Chondrocyte (in vitro differentiated cells): ENCODE measurements at regions not wholly inside any gene's neighbourhood (a gene's known extent, or its start where the extent isn't known, plus 50 kb on each side); places are given as distances from the start of the nearest gene placed in this dataset.

Source experiments
- DNase-seq: peaks from one replicate; pipeline ENCODE4 v3.0.0; 2021; ENCODE audit warnings: mixed read lengths, low spot score
- H3K27ac Mint-ChIP-seq: one replicate; pipeline ENCODE4 v1.8.0; 2021; ENCODE audit warnings: mild to moderate bottlenecking, moderate library complexity, mixed read lengths; ENCODE audit not compliant: unreplicated experiment
- H3K27me3 Mint-ChIP-seq: 2 replicates; pipeline ENCODE4 v1.8.0; 2021; ENCODE audit warnings: low read depth, mixed read lengths
- H3K36me3 Mint-ChIP-seq: 2 replicates; pipeline ENCODE4 v1.8.0; 2021; ENCODE audit warnings: low read depth, mixed read lengths
- H3K4me1 Mint-ChIP-seq: 2 replicates; pipeline ENCODE4 v1.8.0; 2021; ENCODE audit warnings: low read depth, mild to moderate bottlenecking, mixed read lengths
- H3K4me3 Mint-ChIP-seq: one replicate; pipeline ENCODE4 v1.8.0; 2021; ENCODE audit warnings: mild to moderate bottlenecking, moderate library complexity, mixed read lengths; ENCODE audit not compliant: unreplicated experiment
- H3K9me3 Mint-ChIP-seq: 2 replicates; pipeline ENCODE4 v1.8.0; 2021; ENCODE audit warnings: low read depth, mixed read lengths
- TF ChIP-seq, protein P1 (sequence below): fragments of 200-600 bp; sonication (generic); IDR thresholded peaks from 2 replicates; pipeline ENCODE4 v1.5.0; 2021; ENCODE audit warnings: antibody characterized with exemption, mild to moderate bottlenecking, moderate library complexity

DNA sequence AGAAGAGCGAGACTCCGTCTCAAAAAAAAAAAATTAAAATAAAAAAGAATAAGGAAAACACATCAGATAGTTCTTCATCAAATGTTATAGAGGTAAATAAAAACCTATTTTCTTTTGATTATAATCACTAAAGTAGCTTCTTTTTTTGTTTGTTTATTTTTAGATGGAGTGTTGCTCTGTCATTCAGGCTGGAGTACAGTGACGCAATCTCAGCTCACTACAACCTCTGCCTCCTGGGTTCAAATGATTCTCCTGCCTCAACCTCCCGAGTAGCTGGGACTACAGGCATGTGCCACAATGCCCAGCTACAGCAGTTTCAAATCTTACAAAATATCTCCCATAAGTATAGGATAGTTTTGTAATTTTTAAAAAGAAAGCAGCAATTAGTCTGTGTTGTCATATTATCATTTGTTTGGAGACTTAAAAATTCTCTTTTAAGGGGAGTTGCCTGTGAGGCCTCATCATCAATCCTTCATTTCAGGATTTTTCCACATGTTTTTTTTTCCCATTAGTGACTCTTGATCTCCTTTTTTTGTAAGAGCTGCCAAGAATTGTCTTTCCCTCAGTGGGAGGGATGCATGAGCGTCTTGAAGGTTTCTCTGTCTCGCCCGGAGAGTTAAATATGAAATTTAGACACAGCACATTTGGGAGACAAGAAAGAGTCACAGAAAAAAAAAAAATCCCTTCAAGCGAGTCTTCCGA lies 275.9 kb downstream of the CDCA7 start:
- no peaks in the 10 kb centered on the region for H3K36me3 Mint-ChIP-seq
- H3K4me1 Mint-ChIP-seq = peaks cover 15% of the 10 kb centered on the region
- H3K4me3 Mint-ChIP-seq = peak overlapping the region; percentile 63
- H3K9me3 Mint-ChIP-seq = peaks cover 3% of the 10 kb centered on the region
- TF ChIP-seq, protein P1, sequence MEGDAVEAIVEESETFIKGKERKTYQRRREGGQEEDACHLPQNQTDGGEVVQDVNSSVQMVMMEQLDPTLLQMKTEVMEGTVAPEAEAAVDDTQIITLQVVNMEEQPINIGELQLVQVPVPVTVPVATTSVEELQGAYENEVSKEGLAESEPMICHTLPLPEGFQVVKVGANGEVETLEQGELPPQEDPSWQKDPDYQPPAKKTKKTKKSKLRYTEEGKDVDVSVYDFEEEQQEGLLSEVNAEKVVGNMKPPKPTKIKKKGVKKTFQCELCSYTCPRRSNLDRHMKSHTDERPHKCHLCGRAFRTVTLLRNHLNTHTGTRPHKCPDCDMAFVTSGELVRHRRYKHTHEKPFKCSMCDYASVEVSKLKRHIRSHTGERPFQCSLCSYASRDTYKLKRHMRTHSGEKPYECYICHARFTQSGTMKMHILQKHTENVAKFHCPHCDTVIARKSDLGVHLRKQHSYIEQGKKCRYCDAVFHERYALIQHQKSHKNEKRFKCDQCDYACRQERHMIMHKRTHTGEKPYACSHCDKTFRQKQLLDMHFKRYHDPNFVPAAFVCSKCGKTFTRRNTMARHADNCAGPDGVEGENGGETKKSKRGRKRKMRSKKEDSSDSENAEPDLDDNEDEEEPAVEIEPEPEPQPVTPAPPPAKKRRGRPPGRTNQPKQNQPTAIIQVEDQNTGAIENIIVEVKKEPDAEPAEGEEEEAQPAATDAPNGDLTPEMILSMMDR = no peak
- H3K27ac Mint-ChIP-seq = peak overlapping the region; percentile 83
- DNase-seq = no peak
- no peaks in the 10 kb centered on the region for H3K27me3 Mint-ChIP-seq

DNA sequence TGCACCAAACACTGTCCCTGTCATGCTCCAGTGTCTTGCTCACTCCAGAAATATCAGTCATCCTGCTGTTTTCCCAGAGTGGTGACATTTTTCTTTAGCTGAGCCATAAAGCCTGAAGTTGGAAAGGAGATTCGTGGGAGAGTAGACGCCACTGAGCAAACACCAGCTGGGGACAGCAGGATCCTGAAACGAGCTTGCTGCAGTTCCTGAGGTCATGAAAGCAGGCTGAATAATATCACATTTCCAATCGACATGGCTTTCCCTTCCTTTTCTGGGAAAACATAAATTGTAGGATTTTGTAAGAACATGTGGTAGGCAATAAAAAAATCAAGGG lies 276.4 kb downstream of the CDCA7 start:
- H3K4me3 Mint-ChIP-seq = peak overlapping the region; percentile 63
- peak overlapping the region; percentile 83 for H3K27ac Mint-ChIP-seq
- no peak for DNase-seq

DNA sequence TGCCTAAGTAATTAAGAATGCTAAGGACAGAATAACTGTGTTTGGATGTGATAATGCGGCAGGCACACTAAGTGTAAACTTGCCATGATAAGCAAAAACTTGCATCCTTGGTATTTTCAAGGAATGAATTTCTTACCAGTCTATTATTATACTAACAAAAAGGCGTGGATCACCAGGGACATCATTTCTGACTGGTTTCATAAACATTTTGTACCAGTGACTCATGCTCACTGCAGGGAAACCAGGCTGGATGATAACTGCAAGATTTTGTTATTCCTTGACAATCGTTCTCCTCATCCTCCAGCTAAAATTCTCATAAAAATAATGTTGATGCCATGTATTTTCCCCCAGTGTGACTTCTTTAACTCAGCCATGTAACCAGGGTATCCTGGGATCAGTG lies 289.5 kb downstream of the CDCA7 start:
- TF ChIP-seq, protein P1 = no peak
- peaks cover 17% of the 10 kb centered on the region for H3K4me1 Mint-ChIP-seq
- H3K27ac Mint-ChIP-seq = peak overlapping the region; percentile 88
- H3K27me3 Mint-ChIP-seq = no peaks in the 10 kb centered on the region
- no peak for DNase-seq
- peaks cover 2% of the 10 kb centered on the region for H3K9me3 Mint-ChIP-seq
- no peaks in the 10 kb centered on the region for H3K36me3 Mint-ChIP-seq
- no peak overlapping the region for H3K4me3 Mint-ChIP-seq

More for the DNA sequence above, 276.4 kb downstream of the CDCA7 start:
- peaks cover 15% of the 10 kb centered on the region for H3K4me1 Mint-ChIP-seq
- H3K9me3 Mint-ChIP-seq = peaks cover 3% of the 10 kb centered on the region
- TF ChIP-seq, protein P1 = no peak
- H3K36me3 Mint-ChIP-seq = no peaks in the 10 kb centered on the region
- H3K27me3 Mint-ChIP-seq = no peaks in the 10 kb centered on the region

DNA sequence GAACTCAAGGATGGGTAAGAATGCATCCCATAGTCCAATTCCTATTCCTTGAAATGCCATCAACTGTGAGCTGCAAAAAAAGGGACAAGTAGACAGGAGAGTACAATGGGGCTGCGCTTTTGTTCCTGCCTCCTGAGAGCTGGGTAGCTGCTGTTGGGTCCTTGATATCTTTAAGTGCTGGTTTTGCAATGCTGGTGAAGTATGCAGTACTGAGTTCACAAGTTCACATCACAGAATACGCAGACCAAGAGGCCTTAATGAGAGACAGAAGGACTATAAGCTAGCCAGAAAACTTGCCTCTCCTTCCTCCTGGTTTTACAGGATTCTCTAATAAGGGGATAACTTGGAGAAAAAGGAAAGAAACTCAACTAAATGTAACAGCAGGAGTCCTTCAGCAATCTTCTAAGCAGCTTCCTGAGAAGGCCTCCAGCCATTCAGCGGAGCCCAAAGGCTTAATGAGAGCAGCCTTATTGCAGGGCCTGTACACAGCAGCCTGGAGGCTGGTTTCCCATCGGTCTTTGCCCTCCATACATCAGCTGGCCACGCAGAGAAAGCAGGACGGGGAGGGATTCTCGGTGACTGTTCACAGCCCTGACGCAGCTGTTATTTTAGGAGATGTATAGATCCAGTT lies 293.1 kb downstream of the CDCA7 start:
- no peak overlapping the region for H3K4me3 Mint-ChIP-seq
- H3K36me3 Mint-ChIP-seq = no peaks in the 10 kb centered on the region
- H3K27me3 Mint-ChIP-seq = no peaks in the 10 kb centered on the region
- TF ChIP-seq, protein P1 = no peak
- H3K4me1 Mint-ChIP-seq = peaks cover 26% of the 10 kb centered on the region
- DNase-seq = no peak
- no peaks in the 10 kb centered on the region for H3K9me3 Mint-ChIP-seq
- no peak overlapping the region for H3K27ac Mint-ChIP-seq

GRCh38 chr2:173648816-173649215 lies 294.1 kb downstream of the CDCA7 start:
- Mint-ChIP-seq H3K4me3 (no peak overlapping the region), H3K4me1 (peaks cover 25% of the 10 kb centered on the region), H3K36me3 (no peaks in the 10 kb centered on the region), H3K27ac (no peak overlapping the region), H3K9me3 (no peaks in the 10 kb centered on the region), H3K27me3 (no peaks in the 10 kb centered on the region)
- TF ChIP-seq, protein P1 = no peak
- DNase-seq = no peak
